ENCODE measurements at regions not wholly inside any gene's neighbourhood (a gene's known extent, or its start where the extent isn't known, plus 50 kb on each side); places are given as distances from the start of the nearest gene placed in this dataset.

DNA sequence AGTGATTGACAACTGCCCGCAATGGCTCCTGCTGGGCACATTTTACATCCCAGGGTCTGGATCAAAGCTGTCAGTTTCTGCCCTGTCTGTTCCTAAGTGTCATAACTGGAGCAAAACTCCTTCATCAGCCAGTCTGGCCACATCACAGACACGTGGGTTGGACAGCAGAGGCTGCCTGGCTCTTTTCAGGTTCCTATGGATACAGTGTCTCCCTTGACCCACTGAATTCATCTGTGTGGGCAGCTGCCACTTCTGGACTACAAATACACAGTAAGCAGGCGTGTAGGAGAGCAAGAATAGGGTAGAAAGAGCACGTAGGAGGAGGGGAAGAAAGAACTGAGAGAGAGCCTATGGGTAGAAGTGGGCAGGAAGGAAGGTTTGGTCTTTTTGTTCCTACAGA, 238.0 kb downstream of the ENC1 start:
- peak overlapping the region in 1 of 2 donors; percentile 63 for H3K27ac Mint-ChIP-seq
- DNase-seq (ENCODE audit: low spot score): no peak
- H3K27me3 Mint-ChIP-seq: no peaks in the 10 kb centered on the region
- H3K36me3 Mint-ChIP-seq: no peaks in the 10 kb centered on the region
- H3K4me1 Mint-ChIP-seq (ENCODE audit: low read depth in 2 of 2): peaks cover 17 to 26% of the 10 kb centered on the region in 2 donors
- no peaks in the 10 kb centered on the region for H3K9me3 Mint-ChIP-seq
- no peak overlapping the region for H3K4me3 Mint-ChIP-seq
- peak in 1 of 2 donors; percentile 28 for ATAC-seq

DNA sequence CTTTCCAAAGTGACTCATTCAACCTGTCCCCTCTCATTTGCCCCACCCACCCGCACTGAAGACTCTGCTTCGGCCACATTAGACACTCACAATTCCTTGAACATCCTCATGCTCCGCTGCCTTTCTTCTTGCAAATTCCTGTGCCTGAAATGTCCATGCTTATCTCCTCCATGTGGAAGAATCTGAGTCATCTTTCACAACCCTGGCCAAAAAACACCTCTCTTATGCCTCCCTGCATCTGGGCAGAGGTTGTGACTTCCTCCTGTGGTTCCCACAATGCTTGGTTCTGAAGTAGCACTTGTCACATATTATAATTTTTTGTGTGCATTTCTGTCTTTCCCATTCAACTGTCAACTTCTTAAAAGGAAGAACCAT, 238.6 kb downstream of the ENC1 start:
- Mint-ChIP-seq H3K4me1 (ENCODE audit: low read depth in 2 of 2) (peaks cover 17 to 26% of the 10 kb centered on the region in 2 donors), H3K36me3 (no peaks in the 10 kb centered on the region), H3K27me3 (no peaks in the 10 kb centered on the region), H3K27ac (peak overlapping the region in 1 of 2 donors; percentile 63), H3K4me3 (no peak overlapping the region), H3K9me3 (no peaks in the 10 kb centered on the region)
- ATAC-seq (no peak), DNase-seq (ENCODE audit: low spot score) (no peak)

DNA sequence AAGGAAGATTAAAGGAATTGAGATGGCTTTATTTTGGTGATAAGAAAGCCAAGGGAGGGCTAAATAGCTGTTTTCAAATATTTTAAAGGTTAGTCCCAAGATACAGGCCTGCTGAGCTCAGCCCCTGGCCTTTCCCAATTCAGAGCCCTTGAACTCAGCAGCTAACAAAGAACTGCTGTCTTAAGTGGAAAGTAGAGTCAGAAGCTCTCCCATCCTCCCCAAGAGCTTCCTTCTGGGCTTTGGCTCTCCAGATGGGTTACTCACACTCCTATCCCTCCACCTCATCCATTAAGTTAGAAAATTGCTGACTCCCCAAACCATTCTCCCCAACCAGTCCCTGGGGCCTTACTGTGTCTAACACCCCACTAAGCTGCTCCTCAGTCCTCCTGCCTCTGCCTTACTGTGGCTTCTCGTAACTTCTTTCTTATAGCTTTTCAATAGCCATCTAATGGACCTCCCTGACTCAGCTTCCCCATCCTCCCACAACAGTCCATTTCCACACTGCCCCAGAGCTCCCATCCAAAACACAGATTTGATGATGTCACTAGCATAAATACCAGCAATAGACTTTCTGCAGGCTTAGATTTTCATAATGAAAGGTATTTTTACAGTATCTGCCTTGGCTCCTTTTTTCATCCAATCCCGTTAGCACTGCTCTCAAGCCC, 239.1 kb downstream of the ENC1 start:
- H3K4me3 Mint-ChIP-seq: no peak overlapping the region
- H3K4me1 Mint-ChIP-seq (ENCODE audit: low read depth in 2 of 2): peaks cover 17 to 26% of the 10 kb centered on the region in 2 donors
- ATAC-seq (no peak), DNase-seq (ENCODE audit: low spot score) (no peak)
- H3K9me3 Mint-ChIP-seq: no peaks in the 10 kb centered on the region
- no peaks in the 10 kb centered on the region for H3K36me3 Mint-ChIP-seq
- H3K27ac Mint-ChIP-seq: peak overlapping the region in 1 of 2 donors; percentile 63
- no peaks in the 10 kb centered on the region for H3K27me3 Mint-ChIP-seq

DNA sequence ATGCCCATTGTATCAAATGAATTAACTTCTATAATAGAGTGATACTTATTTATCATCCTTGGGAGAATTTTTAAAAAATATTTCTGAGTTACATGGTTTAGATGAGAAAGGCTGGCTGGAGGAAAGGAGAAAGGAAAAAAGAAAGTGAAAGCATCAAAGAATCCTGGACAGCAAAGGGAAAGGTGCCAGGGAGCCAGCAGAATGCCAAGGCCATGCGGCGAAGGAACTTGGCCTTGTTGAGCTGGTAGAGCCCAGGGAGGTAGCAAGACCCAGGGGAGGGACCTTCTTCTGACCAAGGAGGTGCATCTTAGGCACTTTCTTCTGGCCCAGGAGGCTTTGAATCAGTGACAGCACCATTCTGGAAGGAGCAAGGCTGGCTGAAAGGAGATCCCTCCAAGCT, 240.5 kb downstream of the ENC1 start:
- peaks cover 17 to 26% of the 10 kb centered on the region in 2 donors for H3K4me1 Mint-ChIP-seq (ENCODE audit: low read depth in 2 of 2)
- no peaks in the 10 kb centered on the region for H3K36me3 Mint-ChIP-seq
- DNase-seq (ENCODE audit: low spot score) (no peak), ATAC-seq (no peak)
- H3K27me3 Mint-ChIP-seq: no peaks in the 10 kb centered on the region
- H3K9me3 Mint-ChIP-seq: no peaks in the 10 kb centered on the region
- no peak overlapping the region for H3K27ac Mint-ChIP-seq
- no peak overlapping the region for H3K4me3 Mint-ChIP-seq

DNA sequence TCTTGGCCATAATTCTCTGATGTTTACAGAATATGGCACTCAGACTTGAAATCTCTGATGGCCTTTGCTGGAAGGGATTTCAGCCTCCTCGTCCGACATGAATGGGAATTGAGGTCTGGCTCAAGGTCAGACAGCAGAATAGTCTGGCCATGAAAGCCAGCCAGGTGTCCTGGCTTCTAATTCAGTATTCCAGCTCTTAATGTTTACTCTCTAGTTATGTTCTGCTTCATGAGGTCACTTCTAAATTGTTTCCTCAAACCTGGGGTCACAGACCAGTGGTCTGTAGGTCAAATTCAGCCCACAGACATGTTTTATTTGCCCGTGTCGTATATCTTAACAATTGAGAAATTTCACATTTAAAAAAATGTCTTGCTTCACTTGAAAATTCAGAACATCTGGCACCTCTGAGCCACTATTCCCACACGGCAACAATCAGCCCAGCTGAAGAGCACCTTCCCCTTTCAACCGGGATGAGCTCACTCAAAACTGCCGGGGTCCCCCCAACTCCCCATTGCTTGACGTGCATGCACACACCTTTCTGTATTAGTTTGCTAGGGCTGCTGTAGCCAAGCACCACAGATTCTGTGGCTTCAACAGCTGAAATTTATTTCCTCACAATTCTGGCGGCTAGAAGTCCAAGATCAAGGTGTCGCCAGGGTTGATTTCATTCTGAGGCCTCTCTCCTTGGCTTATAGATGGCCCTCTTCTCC, 243.5 kb downstream of the ENC1 start:
- no peaks in the 10 kb centered on the region for H3K27me3 Mint-ChIP-seq
- ATAC-seq: no peak
- H3K4me1 Mint-ChIP-seq (ENCODE audit: low read depth in 2 of 2): peaks cover 7 to 8% of the 10 kb centered on the region in 2 donors
- H3K36me3 Mint-ChIP-seq: no peaks in the 10 kb centered on the region
- H3K27ac Mint-ChIP-seq: no peak overlapping the region
- H3K4me3 Mint-ChIP-seq: no peak overlapping the region
- no peak for DNase-seq (ENCODE audit: low spot score)
- no peaks in the 10 kb centered on the region for H3K9me3 Mint-ChIP-seq

DNA sequence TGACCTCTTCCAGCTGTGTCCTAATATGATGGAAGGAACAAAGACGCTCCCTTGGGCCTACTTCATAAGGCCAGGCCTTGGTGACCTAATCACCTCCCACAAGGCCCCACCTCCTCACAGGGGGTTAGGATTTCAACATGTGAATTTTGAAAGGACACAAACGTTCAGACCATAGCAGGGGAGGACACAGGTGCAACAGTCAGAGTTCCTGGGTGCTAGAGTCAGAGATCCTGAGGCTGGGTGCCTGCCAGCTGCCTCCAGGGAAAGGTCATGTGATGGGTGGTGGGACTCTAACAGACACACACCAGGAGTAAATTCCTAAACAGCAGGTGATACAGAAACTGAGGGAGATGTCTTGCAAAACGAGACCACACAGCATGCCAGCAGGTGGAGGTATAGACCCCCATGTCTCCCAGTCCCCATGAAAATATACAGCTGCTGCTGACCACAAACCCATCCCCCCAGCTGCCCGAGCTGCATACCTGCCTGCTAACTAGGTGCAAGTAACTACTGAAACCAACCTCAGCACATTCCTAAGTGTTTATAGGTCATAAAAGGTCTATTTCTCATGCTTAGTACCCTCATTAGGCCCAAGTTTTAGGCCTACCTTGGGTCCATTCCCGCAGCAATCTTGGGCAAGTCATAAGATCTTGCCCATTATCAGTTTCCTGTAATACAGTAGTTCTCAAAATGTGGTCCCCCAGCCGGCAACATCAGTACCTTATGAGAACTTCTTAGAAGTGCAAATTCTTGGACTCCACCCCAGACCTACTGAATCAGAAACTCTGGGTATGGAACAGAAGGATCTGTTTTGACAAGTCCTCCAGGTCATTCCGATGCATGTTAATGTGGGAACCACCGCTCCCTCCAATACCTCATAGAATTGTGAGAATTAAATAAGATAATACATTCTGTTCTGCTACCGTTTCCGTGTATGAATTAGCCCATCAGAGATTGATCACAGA, 245.3 kb downstream of the ENC1 start:
- DNase-seq (ENCODE audit: low spot score): no peak
- H3K27ac Mint-ChIP-seq: no peak overlapping the region
- peak in 1 of 2 donors; percentile 13 for ATAC-seq
- no peaks in the 10 kb centered on the region for H3K36me3 Mint-ChIP-seq
- H3K4me1 Mint-ChIP-seq (ENCODE audit: low read depth in 2 of 2): no peaks in the 10 kb centered on the region
- no peak overlapping the region for H3K4me3 Mint-ChIP-seq
- H3K9me3 Mint-ChIP-seq: no peaks in the 10 kb centered on the region
- no peaks in the 10 kb centered on the region for H3K27me3 Mint-ChIP-seq

DNA sequence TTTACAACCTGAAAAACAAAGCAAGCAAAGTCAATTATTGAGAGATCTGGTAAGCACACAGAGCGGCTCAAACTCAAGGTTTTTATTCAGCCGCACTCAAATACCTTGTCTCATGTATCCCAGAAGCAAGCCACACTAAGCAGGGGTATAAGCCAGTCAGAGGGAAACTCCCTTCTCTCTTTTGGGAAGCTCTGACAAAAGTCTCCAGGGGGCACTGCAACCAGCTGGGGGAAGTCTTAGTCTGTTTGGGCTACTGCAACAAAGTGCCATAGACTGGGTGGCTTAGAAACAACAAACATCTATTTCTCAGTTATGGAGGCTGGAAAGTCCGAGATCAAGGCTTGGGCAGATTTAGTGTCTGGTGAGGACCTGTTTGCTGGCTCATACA, 246.0 kb downstream of the ENC1 start:
- no peaks in the 10 kb centered on the region for H3K36me3 Mint-ChIP-seq
- H3K27me3 Mint-ChIP-seq: peaks cover 0 to 3% of the 10 kb centered on the region in 2 donors
- H3K9me3 Mint-ChIP-seq: no peaks in the 10 kb centered on the region
- H3K4me3 Mint-ChIP-seq: no peak overlapping the region
- no peak overlapping the region for H3K27ac Mint-ChIP-seq
- H3K4me1 Mint-ChIP-seq (ENCODE audit: low read depth in 2 of 2): no peaks in the 10 kb centered on the region
- DNase-seq (ENCODE audit: low spot score): no peak
- ATAC-seq: no peak

DNA sequence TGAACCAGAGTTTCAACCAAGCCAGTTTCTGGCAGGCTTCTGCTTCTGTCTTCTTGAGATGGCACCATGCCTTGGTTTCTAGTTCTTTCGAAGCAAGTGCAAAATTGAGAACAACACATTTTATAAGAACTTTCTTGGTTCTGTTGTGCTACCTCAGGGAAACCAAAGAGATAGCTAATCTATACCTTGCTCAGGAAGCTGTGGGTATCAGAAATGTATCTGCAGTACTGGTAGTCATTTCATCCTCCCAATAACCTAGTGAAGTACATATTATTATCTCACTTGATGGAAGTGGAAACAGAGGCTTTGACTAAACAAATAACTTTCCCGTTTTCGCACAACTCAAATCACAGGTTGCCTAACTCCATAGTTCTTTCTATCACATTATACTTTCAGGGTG, 246.6 kb downstream of the ENC1 start:
- DNase-seq (ENCODE audit: low spot score) (no peak), ATAC-seq (no peak)
- no peaks in the 10 kb centered on the region for H3K4me1 Mint-ChIP-seq (ENCODE audit: low read depth in 2 of 2)
- no peaks in the 10 kb centered on the region for H3K9me3 Mint-ChIP-seq
- no peak overlapping the region for H3K27ac Mint-ChIP-seq
- H3K27me3 Mint-ChIP-seq: peaks cover 0 to 3% of the 10 kb centered on the region in 2 donors
- no peaks in the 10 kb centered on the region for H3K36me3 Mint-ChIP-seq
- H3K4me3 Mint-ChIP-seq: no peak overlapping the region

DNA sequence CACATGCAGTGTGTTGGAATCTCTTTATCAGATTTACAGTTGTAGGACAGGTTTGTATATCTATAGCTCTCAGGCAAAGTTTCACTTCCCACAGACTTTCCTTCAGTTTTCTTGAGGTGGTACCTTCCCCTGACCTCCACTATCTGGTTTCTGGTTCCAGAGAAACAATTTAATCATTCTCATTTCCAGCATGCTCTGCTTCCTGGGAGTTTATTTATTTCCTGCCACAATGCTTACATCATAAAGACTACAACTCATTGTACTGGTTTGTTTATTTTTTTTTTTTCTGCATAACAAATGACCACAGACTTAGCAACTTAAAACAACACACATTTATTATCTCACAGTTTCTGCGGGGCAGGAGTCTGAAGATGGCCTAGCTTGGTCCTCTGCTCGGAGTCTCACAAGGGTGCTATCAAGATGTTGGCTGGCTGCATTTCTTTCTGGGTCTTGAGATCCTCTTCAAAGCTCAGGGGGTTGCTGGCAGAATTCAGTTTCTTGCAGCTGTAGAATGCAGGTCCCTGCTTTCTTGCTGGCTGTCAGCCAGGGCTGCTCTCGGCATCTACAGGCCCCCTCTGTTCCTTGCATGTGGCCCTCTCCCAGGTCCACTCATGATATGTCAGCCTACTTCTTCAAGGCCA, 247.7 kb downstream of the ENC1 start:
- ATAC-seq (peak in 1 of 2 donors; percentile 6), DNase-seq (ENCODE audit: low spot score) (no peak)
- peaks cover 0 to 3% of the 10 kb centered on the region in 2 donors for H3K27me3 Mint-ChIP-seq
- no peaks in the 10 kb centered on the region for H3K36me3 Mint-ChIP-seq
- no peaks in the 10 kb centered on the region for H3K4me1 Mint-ChIP-seq (ENCODE audit: low read depth in 2 of 2)
- H3K9me3 Mint-ChIP-seq: no peaks in the 10 kb centered on the region
- no peak overlapping the region for H3K27ac Mint-ChIP-seq
- H3K4me3 Mint-ChIP-seq: no peak overlapping the region

DNA sequence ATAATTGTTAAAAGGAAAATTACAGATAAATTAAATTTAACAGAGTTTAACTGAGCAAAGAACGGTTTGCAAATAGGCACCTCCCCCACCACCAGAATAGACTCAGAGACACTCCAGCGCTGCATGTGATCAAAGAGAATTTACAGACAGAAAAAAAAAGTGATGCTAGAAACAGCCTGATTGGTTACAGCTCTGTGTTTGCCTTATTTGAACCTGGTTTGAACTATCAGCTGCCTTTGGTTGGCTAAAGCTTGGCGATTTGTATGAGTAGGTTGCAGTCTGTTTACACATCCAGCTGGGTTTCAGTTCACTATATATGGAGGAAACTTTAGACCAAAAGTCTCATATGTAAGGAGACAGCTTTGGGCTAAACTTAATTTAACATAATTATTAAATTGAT, 249.1 kb downstream of the ENC1 start:
- H3K27me3 Mint-ChIP-seq: peaks cover 0 to 3% of the 10 kb centered on the region in 2 donors
- DNase-seq (ENCODE audit: low spot score): no peak

DNA sequence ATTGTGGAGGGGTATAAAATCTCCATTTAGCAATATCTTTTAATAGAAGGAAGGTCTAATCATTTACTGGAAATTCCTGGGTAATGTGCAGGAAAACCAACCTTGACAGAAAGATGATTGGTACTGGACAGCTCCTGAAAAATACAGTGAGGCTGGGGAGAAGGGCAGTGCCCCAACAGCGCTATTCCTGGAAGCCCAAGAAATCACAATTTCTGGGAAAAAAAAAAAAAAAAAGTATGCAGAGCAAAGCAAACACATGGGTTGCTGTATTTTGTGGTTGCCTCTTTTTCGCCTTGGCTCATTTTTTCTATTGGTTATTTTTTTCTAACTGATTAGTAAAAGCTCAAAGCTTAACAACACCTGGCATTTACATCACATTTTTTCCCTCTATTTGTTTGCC, 249.7 kb downstream of the ENC1 start:
- Mint-ChIP-seq H3K4me3 (no peak overlapping the region), H3K36me3 (no peaks in the 10 kb centered on the region), H3K9me3 (no peaks in the 10 kb centered on the region), H3K27me3 (peaks cover 0 to 3% of the 10 kb centered on the region in 2 donors), H3K4me1 (ENCODE audit: low read depth in 2 of 2) (no peaks in the 10 kb centered on the region), H3K27ac (no peak overlapping the region)
- ATAC-seq (no peak), DNase-seq (ENCODE audit: low spot score) (no peak)

More for the DNA sequence above, 249.1 kb downstream of the ENC1 start:
- no peak overlapping the region for H3K4me3 Mint-ChIP-seq
- H3K27ac Mint-ChIP-seq: no peak overlapping the region
- no peak for ATAC-seq
- H3K4me1 Mint-ChIP-seq (ENCODE audit: low read depth in 2 of 2): no peaks in the 10 kb centered on the region
- H3K36me3 Mint-ChIP-seq: no peaks in the 10 kb centered on the region
- H3K9me3 Mint-ChIP-seq: no peaks in the 10 kb centered on the region

DNA sequence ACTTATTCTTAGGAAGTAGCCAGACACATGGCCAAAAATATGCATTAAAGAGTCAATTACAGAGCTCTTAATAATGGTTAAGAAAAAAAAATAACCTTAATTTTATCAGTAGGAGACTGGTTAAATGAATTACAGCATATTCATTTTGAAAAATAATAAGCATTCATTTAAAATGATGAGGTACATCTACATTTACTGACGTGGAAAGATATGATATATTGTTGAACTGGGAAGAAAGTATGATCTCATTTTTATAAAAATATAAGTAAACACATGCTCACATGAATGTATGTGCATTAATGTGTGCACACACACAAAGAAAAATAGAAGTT, 250.3 kb downstream of the ENC1 start:
- Mint-ChIP-seq H3K9me3 (no peaks in the 10 kb centered on the region), H3K4me3 (no peak overlapping the region), H3K4me1 (ENCODE audit: low read depth in 2 of 2) (no peaks in the 10 kb centered on the region), H3K27ac (no peak overlapping the region), H3K27me3 (peaks cover 0 to 6% of the 10 kb centered on the region in 2 donors), H3K36me3 (no peaks in the 10 kb centered on the region)
- DNase-seq (ENCODE audit: low spot score) (no peak), ATAC-seq (no peak)

DNA sequence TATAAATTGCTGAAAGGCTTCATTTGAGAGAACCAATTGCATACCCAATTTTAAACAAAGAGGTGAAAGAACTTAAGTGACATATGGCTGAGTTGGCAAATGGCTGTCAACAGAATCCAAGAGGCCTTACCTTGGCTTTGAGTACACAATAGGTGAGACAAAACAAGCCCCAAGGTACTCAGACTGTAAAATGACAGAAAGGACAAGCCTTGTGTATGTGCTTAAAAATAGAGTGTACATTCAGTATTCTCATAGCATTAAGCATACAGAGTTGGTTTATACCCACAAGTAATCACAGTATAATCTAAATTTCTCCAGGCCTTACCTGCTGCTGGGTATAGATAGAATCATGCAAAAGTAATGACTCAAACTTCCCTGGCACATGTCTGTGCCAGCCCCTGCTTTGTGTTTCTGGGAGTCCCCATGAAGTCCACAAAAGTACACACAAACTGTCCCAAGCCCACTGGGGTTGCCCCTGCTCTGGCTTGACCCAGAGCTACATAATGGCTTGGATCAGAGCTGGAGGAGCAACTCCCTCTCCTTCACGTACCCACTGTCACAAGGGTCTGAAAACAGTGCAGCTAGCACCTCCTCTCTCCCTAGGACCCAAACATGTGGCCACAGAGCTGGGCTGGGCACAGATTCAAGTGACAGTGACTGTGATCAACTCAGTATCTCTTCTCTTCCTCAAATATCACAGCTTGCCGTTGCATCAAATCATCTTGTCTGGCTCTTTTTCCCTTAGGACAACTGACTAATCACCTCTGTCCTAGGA, 250.8 kb downstream of the ENC1 start:
- Mint-ChIP-seq H3K27ac (no peak overlapping the region), H3K4me3 (no peak overlapping the region), H3K36me3 (no peaks in the 10 kb centered on the region), H3K4me1 (ENCODE audit: low read depth in 2 of 2) (no peaks in the 10 kb centered on the region), H3K27me3 (peaks cover 4 to 9% of the 10 kb centered on the region in 2 donors), H3K9me3 (no peaks in the 10 kb centered on the region)
- ATAC-seq (peak in 1 of 2 donors; percentile 15), DNase-seq (ENCODE audit: low spot score) (no peak)
